GM12878 (cell line): ENCODE measurements at regions not wholly inside any gene's neighbourhood (a gene's known extent, or its start where the extent isn't known, plus 50 kb on each side); places are given as distances from the start of the nearest gene placed in this dataset.

Experiments
- ATAC-seq: fragments of 200-7000 bp; cut with Tn5 transposase; 3 replicates; pipeline ENCODE4 v1.9.1; 2020; ENCODE audit warnings: mild to moderate bottlenecking, moderate library complexity
- BruUV-seq: library from RNA; stranded (reverse); fragments of 400-500 nt; replicated peaks from 2 replicates; lab custom pipeline; 2021; lab: Mats Ljungman, UMichigan
- CTCF ChIA-PET: fragments of 300-600 bp; sonication (Branson Sonifier 250); formaldehyde crosslinking; extraction: SDS; loops from one replicate; lab custom pipeline; 2021; ENCODE audit warnings: inconsistent platforms; lab: Yijun Ruan, JAX
- POLR2A ChIA-PET: fragments of 350-600 bp; formaldehyde crosslinking; extraction: SDS; loops from one replicate; lab custom pipeline; 2021; ENCODE audit warnings: inconsistent platforms; lab: Charles Lee
- RAD21 ChIA-PET: fragments of 300-600 bp; sonication (Branson Sonifier 250); formaldehyde crosslinking; loops from one replicate; lab custom pipeline; 2023; ENCODE audit warnings: antibody characterized with exemption; ENCODE audit not compliant: unreplicated experiment; lab: Charles Lee
- SMC1A ChIA-PET: fragments of 300-600 bp; sonication (Branson Sonifier 250); formaldehyde crosslinking; loops from one replicate; lab custom pipeline; 2023; ENCODE audit not compliant: unreplicated experiment, uncharacterized antibody; lab: Charles Lee
- DNase-seq: peaks from one replicate; pipeline ENCODE4 v3.0.0-alpha.2; 2011; ENCODE audit warnings: low read depth, low spot score
- FAIRE-seq: peaks from 3 replicates; lab custom pipeline; 2011; peaks lifted over from hg19 to GRCh38; lab: Jason Lieb, UNC
- H2AFZ ChIP-seq: 2 replicates; pipeline ENCODE4 v1.6.0; 2011; ENCODE audit warnings: low read depth, low read length, control low read depth; ENCODE audit not compliant: control insufficient read depth
- H3K27ac ChIP-seq: 2 replicates; pipeline ENCODE4 v1.5.1; 2011; ENCODE audit warnings: control low read depth; ENCODE audit not compliant: control insufficient read depth, insufficient read depth
- H3K27me3 ChIP-seq, 2 experiments: replicated peaks in 1 of 2; 2 replicates each; pipeline versions ENCODE4 v1.6.0 to v1.6.1; 2011; ENCODE audit warnings: low read length in 1 of 2; ENCODE audit not compliant: control insufficient read depth in 2 of 2, insufficient read depth in 2 of 2
- H3K36me3 ChIP-seq, 2 experiments: 2 replicates each; pipeline ENCODE4 v1.5.1; 2011; ENCODE audit warnings: low read length in 1 of 2; ENCODE audit not compliant: control insufficient read depth in 2 of 2, insufficient read depth in 2 of 2
- H3K4me1 ChIP-seq: 2 replicates; pipeline ENCODE4 v1.6.1; 2011; ENCODE audit warnings: mild to moderate bottlenecking, low read length, moderate library complexity, mixed read lengths; ENCODE audit not compliant: control insufficient read depth, insufficient read depth
- H3K4me2 ChIP-seq: 2 replicates; pipeline ENCODE4 v1.6.0; 2011; ENCODE audit warnings: control low read depth; ENCODE audit not compliant: control insufficient read depth, insufficient read depth
- H3K4me3 ChIP-seq: fragments of 200-600 bp; sonication (generic); 2 replicates; pipeline ENCODE4 v1.5.1; 2016
- H3K79me2 ChIP-seq: 2 replicates; pipeline ENCODE4 v1.6.0; 2011; ENCODE audit warnings: low read length; ENCODE audit not compliant: control insufficient read depth, insufficient read depth
- H3K9ac ChIP-seq: 2 replicates; pipeline ENCODE4 v1.8.0; 2011; ENCODE audit warnings: low read length, control low read depth, mixed read lengths; ENCODE audit not compliant: control insufficient read depth, insufficient read depth
- H3K9me3 ChIP-seq: replicated peaks from 3 replicates; pipeline ENCODE4 v1.5.1; 2011; ENCODE audit warnings: mild to moderate bottlenecking, low read length; ENCODE audit not compliant: control insufficient read depth, insufficient read depth
- H4K20me1 ChIP-seq: 2 replicates; pipeline ENCODE4 v1.6.0; 2011; ENCODE audit not compliant: control insufficient read depth, insufficient read depth
- BMI1 ChIP-seq: fragments of 450-650 bp; IDR thresholded peaks from 2 replicates; pipeline ENCODE4 v1.6.1; 2016; ENCODE audit warnings: mild to moderate bottlenecking, moderate library complexity, borderline replicate concordance
- CREB1 ChIP-seq: IDR thresholded peaks from 2 replicates; pipeline ENCODE4 v1.6.1; 2012; ENCODE audit warnings: low read depth, mild to moderate bottlenecking, inconsistent platforms
- CUX1 ChIP-seq: IDR thresholded peaks from 2 replicates; pipeline ENCODE4 v1.6.1; 2012; ENCODE audit warnings: improper control_type of control experiment, low read depth, low read length; ENCODE audit not compliant: insufficient replicate concordance
- E2F4 ChIP-seq: IDR thresholded peaks from 2 replicates; pipeline ENCODE4 v1.6.1; 2012; ENCODE audit warnings: low read depth, low read length, improper control_type of control experiment
- MEF2B ChIP-seq: fragments of 450-650 bp; IDR thresholded peaks from 2 replicates; pipeline ENCODE4 v1.6.1; 2018; ENCODE audit warnings: mild to moderate bottlenecking, moderate library complexity; ENCODE audit not compliant: partially characterized antibody, poor library complexity, severe bottlenecking
- MYB ChIP-seq: fragments of 150-350 bp; IDR thresholded peaks from 2 replicates; pipeline ENCODE4 v1.6.1; 2014; ENCODE audit warnings: mild to moderate bottlenecking, low read depth, low read length, borderline replicate concordance
- NBN ChIP-seq: fragments of 450-650 bp; IDR thresholded peaks from 2 replicates; pipeline ENCODE4 v1.6.1; 2016
- NFIC ChIP-seq: IDR thresholded peaks from 2 replicates; pipeline ENCODE4 v1.6.1; 2012; ENCODE audit warnings: low read depth, mild to moderate bottlenecking, inconsistent platforms, low read length, moderate library complexity
- NKRF ChIP-seq: fragments of 450-650 bp; conservative IDR thresholded peaks from 2 replicates; pipeline ENCODE4 v1.6.1; 2017; ENCODE audit warnings: mild to moderate bottlenecking, moderate library complexity
- PKNOX1 ChIP-seq: fragments of 450-650 bp; IDR thresholded peaks from 2 replicates; pipeline ENCODE4 v1.6.1; 2016; ENCODE audit warnings: mild to moderate bottlenecking
- SREBF2 ChIP-seq: IDR thresholded peaks from 2 replicates; pipeline ENCODE4 v1.6.1; 2012; ENCODE audit warnings: mild to moderate bottlenecking, low read length
- ZNF274 ChIP-seq: IDR thresholded peaks from one replicate; pipeline ENCODE4 v1.8.0; 2011; ENCODE audit not compliant: insufficient read length, insufficient read depth
- WGBS: methylation state at CpG from one replicate; pipeline ENCODE4 v1.1.6; 2016; ENCODE audit warnings: low lambda C conversion rate; ENCODE audit not compliant: insufficient replicate concordance, insufficient coverage; ENCODE audit errors: missing lambda C conversion rate; 5-methylcytosine and 5-hydroxymethylcytosine counted together
- in situ Hi-C: fragments of 300-500 bp; cut with MboI; formaldehyde crosslinking; loops from 9 replicates; pipeline ENCODE4 v1.14.3; 2018; ENCODE audit warnings: mixed read lengths
- intact Hi-C: fragments of 100-400 bp; cut with micrococcal nuclease; formaldehyde crosslinking; loops from one replicate; pipeline ENCODE4 v1.14.2; 2022; ENCODE audit not compliant: unreplicated experiment

- Histone ChIP-seq H3K4me1 (no peaks in the 10 kb centered on the region), H3K79me2 (no peaks in the 10 kb centered on the region), H3K27ac (no peak overlapping the region), H3K27me3 (no peaks in the 10 kb centered on the region), H3K4me2 (no peak overlapping the region), H3K9me3 (no peaks in the 10 kb centered on the region; the same call in 2 of the 3 replicates), H2AFZ (no peak overlapping the region), H3K36me3 (no peaks in the 10 kb centered on the region), H3K9ac (no peak overlapping the region), H4K20me1 (no peaks in the 10 kb centered on the region), H3K4me3 (no peak overlapping the region)
- WGBS: 31% methylated on average over 6 of the region's 6 CpGs
- intact Hi-C loops (no loop called here), in situ Hi-C loops (no loop called here)
- POLR2A ChIA-PET: no interaction called here
- RAD21 ChIA-PET: interaction anchor here (0.8 to 1.7 kb wide), 4 partner anchors 10 to 270 kb away, joined by 3 to 4 read pairs (median 4); no protein-coding TSS in a partner anchor
- FAIRE-seq (no peak), DNase-seq (no peak), ATAC-seq (no peak)
- CTCF ChIA-PET: interaction anchor here (2.7 kb wide), 1 partner anchor 10 kb away, joined by 10 read pairs; no protein-coding TSS in a partner anchor
- TF ChIP-seq NFIC: no peak
- no peak for TF ChIP-seq SREBF2
- TF ChIP-seq PKNOX1: no peak
- no peak for TF ChIP-seq CUX1
- no peak for TF ChIP-seq CREB1
- no peak for TF ChIP-seq E2F4
- no peak for TF ChIP-seq NKRF
- no peak for TF ChIP-seq MEF2B
- TF ChIP-seq ZNF274: no peak
- no peak for TF ChIP-seq NBN
- TF ChIP-seq BMI1: no peak
- TF ChIP-seq MYB: no peak
- SMC1A ChIA-PET: interaction anchor here (0.9 to 2.9 kb wide), 9 partner anchors 10 to 754 kb away, joined by 3 to 15 read pairs (median 3); no protein-coding TSS in a partner anchor
- BruUV-seq: no TSS peak
Measured at GRCh38 chr15:95556866-95557225, 773.7 kb upstream of the NR2F2 start.
